HG03095 (cell line): ENCODE measurements at regions not wholly inside any gene's neighbourhood (a gene's known extent, or its start where the extent isn't known, plus 50 kb on each side); places are given as distances from the start of the nearest gene placed in this dataset.

Experiments
- ATAC-seq: cut with Tn5 transposase; IDR thresholded peaks from one replicate; pipeline ENCODE4 v1.9.1; 2021; ENCODE audit warnings: moderate library complexity; ENCODE audit not compliant: unreplicated experiment

DNA sequence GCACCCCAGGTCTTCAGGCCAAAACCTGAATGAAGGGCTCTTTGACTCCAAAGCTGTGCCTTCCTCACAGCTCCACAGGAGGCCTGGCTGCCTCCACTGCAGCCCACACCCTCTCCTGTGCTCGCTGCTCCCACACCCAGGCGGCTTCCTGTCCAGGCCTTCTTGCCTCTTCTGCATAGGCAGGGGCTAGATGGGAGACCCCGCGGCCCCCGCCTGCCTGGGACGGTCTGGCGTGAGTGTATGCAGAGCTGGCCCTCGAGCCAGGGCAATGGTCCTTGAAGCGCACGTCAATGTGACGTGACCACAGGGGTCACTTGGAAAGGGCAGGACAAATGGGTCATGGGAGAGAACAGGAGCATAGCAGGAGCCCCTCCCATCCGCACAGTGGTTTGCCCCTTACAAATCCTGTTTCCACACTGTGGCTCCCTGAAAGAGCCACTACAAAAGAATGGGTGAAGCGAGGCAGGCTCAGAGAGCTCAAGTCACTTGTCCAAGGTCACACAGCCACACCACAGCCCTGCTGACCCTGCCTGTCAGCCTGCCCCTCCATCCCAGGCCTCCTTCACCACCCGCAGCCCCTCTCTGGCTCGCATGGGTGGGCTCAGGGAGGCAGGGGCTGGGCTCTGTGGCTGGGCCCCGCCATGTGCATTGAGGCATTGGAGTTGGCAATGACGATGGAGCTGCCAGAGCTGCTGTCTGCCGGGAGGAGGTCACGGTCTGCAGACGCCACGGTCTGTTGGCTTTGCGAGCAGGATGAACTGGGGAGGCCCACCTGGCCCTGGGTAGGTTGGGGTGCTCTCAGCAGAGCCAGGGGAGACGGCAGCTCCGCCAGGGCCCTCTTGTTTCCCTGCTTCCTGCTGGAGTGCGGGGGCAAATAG, 71.2 kb upstream of the WNT11 start:
- ATAC-seq = no peak

GRCh38 chr11:76276781-76277155, 70.5 kb upstream of the WNT11 start:
- ATAC-seq = no peak

DNA sequence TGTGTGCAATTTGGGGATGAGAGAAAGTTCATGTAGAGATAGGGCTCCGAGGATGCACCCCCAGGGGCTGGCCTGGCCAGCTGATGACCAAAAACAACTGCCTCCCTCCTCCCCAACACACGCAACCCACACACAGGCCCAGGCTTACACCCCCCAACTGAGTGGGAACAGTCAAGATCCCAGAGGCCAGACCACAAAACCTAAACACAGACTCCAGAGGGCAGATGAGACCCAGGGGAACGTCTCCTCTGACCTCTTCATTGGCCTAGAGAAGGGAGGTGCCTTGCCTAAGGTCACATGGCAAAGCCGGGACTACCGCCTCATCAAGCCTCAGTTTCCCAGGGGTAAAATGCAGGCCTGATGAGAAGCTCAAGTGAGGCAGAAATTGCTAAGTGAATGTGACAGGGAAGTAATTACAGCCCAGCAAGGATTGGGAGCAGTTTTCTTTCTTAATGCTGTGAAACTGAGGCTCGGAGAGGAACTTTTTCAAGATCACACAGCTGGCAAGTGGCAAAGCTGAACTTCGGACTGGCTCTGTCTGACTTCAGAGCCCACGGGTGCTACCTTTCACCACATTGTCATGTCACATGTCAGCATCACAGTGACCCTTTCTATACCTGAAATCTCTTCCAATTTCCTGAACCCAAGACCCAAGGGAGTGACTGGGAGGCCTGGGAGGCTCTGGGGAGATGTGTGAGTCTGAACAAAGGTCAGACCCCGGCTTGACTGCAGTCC, 69.9 kb upstream of the WNT11 start:
- ATAC-seq = no peak

DNA sequence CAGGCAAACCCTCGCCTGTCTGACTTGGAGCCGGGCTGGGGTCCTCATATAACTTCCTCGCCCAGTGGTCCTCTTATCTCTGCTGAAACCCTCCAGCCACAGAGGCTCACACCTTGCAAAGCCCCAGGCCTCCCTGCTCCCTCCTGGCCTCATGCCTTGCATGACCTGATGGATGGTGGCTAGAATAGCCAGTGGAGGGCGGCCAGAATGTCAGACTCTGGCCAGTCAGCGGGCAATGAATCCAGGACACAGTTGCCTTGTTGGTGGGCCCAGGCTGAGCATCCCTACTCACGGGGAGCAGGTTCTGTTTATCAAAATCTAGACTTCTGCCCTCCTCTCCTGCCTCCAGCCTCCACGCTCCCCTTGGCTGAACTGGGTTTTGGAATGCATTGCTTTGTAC, 69.1 kb upstream of the WNT11 start:
- ATAC-seq = no peak

GRCh38 chr11:76271068-76271467, 64.8 kb upstream of the WNT11 start:
- ATAC-seq = no peak

DNA sequence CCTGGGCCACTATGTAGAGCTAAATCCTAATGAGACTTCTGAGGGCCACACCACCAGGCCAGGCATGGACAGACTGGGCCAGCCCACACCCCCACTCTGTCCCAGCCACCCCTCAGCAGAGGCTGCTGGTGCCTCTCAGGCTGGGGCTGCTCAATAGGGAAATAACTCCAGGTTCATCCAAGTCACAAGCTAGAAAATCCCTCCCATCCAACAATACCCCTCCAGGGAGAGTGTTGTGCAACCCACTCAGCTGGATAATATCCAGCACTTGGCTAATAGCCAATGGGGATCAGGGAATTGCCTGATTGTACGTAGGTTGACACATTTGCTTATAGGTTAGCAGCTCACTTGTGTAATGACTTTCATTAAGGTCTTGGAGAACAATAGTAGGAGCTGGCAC, 64.1 kb upstream of the WNT11 start:
- ATAC-seq = no peak

GRCh38 chr11:76269661-76270261, 63.5 kb upstream of the WNT11 start:
- no peak for ATAC-seq

DNA sequence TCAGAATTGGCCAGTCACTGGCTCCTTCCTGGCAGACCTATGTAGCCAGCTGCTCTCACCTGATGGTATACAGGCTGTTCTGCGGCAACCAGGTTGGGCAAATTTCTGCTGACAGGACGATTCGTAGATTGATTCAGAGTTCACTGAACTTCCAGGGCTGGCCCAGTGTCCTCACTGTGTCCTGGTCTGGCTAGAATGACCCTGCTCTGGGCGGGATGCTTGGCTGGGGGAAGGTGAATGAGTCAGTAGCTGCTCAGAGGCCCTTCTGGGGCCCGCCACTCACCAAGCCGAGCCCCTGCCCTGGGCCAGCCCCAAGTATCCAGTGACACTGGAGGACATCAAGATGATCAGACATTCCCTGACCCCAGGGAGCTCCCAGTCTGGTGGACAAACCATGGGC, 62.9 kb upstream of the WNT11 start:
- ATAC-seq = no peak

DNA sequence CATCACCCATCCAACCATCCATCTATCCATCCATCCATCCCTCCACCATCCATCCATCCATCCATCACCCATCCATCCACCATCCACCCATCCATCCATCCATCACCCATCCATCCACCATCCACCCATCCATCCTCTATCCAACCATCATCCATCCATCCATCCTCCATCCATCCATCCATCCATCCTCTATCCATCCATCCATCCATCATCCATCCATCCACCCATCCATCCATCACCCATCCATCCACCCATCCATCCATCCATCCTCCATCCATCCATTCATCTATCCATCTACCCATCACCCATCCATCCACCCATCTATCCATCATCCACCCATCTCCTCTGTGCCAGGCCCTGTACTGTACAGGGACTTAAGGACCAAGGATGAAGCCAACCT, 62.2 kb upstream of the WNT11 start:
- no peak for ATAC-seq

GRCh38 chr11:76267556-76267955, 61.3 kb upstream of the WNT11 start:
- ATAC-seq = no peak

DNA sequence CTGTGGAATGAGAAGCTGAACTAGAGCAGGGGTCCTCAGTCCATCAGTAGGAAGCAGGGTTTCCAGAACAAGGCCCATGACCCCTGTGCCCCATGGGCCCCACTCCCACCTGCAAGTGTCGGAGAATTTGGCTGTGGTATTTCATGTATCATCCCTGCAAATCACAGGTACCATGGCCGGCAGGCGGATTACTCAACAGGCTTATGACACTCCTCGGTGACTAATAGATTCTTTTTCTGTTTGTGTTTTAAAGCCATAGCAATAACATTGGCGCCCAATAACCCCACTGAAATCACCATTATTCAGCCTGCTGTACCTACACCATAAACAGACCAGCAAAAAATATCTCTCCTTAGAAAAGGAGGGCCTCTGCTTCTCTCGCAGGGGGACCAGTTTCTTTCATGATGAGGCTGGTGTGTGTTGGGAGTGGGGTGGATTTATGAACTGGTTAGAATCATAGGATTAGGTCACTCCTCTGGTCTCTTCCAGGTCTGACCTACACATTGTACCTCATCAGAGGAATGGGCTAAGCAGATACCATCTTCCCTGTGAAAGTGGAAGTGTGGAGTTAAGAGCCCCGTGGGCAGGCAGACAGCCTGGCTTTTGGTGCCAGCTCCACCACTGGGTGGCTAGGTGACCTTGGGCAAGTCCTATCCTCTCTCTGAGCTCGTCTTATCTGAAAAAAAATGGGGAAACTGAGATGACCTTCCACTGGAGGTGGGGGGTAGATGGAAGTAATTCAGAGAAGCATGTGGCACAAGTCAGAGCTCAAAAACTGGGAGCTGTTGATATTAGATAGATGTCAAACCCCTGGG, 60.2 kb upstream of the WNT11 start:
- ATAC-seq = no peak

- no peak for ATAC-seq
Measured at GRCh38 chr11:76265771-76266241, 59.5 kb upstream of the WNT11 start.

DNA sequence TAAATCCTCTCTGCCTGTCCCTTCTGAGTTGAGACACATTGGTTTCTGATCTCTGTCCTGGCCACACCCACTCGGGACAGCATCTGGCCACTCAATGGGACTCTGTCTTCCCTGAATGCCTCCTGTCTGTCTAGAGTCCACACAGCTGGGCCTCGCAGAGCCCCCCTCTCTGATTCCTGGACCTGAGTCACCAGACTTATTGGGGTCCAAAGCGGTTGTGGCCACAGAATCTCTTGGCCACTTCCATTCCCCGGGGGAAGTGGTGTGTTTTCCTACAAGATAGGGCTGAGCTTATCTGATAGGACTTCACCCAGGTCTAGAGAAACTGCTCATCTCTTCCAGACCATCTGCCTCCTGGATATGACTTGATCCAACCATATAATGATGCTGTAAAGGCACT, 57.4 kb upstream of the WNT11 start:
- no peak for ATAC-seq

DNA sequence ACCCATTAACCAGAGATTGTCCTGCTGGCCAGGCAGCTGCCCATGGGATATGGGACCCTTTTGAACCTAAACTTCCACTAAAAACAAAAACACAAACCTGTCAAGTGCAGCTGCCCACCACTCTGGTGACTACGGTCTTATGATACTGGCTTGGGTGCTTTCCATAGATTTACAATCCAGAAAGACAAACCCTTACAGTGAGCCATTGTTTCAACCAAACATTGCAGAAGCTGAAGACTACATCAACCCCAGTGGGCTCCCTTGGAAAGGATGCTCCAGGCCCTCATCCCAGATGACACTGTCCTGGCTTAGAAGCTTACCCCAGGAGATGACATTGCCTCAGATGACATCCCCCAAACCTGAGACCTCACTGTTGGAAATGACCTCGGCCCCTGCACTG, 56.9 kb upstream of the WNT11 start:
- ATAC-seq = no peak

DNA sequence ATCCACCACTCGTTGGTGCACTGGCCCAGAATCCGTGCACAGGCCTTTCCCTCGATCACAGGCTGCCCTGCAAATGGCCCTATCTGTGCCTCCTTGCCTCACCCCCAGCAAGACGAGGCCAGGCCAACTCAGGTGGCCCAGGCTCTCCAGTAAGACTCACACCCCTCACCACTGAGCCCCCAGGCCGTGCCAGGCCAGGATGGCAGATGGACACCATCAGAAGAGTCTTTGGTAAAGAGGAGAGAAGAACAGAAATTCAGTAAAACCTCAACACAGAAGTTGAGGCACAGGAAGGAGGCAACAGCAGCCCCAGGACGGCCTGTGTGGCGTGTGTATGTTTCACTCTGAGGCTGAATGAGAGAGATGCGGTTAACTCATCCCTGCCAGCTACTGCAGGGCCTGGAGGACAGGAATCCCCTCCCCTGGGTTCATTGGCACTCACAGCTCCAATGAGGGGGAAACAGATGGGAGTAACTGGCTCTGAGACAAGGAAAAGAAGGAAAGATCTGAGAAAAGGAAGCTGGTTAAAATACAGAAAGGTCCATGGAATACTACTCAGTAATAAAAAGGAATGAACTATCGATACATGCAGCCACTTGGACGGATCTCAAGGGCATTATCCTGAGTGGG, 54.1 kb upstream of the WNT11 start:
- ATAC-seq = no peak

GRCh38 chr11:76259299-76259908, 53.1 kb upstream of the WNT11 start:
- ATAC-seq = no peak

- ATAC-seq = no peak
Measured at GRCh38 chr11:76257074-76257719, 50.9 kb upstream of the WNT11 start.

DNA sequence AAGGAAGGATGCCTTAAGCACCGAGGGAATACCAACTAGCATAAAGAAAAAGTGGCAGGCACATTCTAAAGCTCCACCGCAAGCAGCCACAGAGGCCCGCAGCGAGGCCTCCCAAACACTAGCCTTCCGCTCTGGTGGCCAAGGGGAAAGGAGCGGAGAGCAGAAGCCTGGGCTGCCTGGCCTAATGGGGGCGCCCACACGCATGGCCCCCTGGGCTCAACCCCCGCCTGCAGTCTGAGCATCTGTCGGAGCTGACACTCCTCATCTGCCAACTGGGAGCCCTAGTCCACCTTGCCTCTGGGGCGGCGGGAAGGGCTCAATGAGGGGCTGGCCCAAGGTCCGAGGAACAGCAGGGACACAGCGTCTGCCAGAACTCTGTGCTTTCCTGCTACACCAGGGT, 50.1 kb upstream of the WNT11 start:
- no peak for ATAC-seq
